GM12865 (cell line): ENCODE measurements at regions not wholly inside any gene's neighbourhood (a gene's known extent, or its start where the extent isn't known, plus 50 kb on each side); places are given as distances from the start of the nearest gene placed in this dataset.

Experiments
- DNase-seq: peaks from one replicate; pipeline ENCODE4 v3.0.0; 2010; ENCODE audit warnings: low read depth
- H3K4me3 ChIP-seq: 2 replicates; pipeline ENCODE4 v1.5.1; 2011; ENCODE audit warnings: mild to moderate bottlenecking, low read depth, low read length, control low read depth
- TF ChIP-seq, protein P1 (sequence below): IDR thresholded peaks from 2 replicates; pipeline ENCODE4 v1.5.1; 2011; ENCODE audit warnings: low read length, control low read depth, low read depth, inconsistent platforms; ENCODE audit not compliant: insufficient read depth; ENCODE audit errors: missing control alignments

GRCh38 chrX:39886282-39886681 lies 211.5 kb downstream of the BCOR start:
- TF ChIP-seq, protein P1, sequence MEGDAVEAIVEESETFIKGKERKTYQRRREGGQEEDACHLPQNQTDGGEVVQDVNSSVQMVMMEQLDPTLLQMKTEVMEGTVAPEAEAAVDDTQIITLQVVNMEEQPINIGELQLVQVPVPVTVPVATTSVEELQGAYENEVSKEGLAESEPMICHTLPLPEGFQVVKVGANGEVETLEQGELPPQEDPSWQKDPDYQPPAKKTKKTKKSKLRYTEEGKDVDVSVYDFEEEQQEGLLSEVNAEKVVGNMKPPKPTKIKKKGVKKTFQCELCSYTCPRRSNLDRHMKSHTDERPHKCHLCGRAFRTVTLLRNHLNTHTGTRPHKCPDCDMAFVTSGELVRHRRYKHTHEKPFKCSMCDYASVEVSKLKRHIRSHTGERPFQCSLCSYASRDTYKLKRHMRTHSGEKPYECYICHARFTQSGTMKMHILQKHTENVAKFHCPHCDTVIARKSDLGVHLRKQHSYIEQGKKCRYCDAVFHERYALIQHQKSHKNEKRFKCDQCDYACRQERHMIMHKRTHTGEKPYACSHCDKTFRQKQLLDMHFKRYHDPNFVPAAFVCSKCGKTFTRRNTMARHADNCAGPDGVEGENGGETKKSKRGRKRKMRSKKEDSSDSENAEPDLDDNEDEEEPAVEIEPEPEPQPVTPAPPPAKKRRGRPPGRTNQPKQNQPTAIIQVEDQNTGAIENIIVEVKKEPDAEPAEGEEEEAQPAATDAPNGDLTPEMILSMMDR, result no peak
- DNase-seq, result no peak
- no peak overlapping the region for H3K4me3 ChIP-seq

- no peak for DNase-seq
- TF ChIP-seq, protein P1, result no peak
- H3K4me3 ChIP-seq, result no peak overlapping the region
Observed at GRCh38 chrX:39888730-39889129, 209.0 kb downstream of the BCOR start.

GRCh38 chrX:39889704-39890103 lies 208.1 kb downstream of the BCOR start:
- TF ChIP-seq, protein P1, result no peak
- H3K4me3 ChIP-seq, result no peak overlapping the region
- no peak for DNase-seq

DNA sequence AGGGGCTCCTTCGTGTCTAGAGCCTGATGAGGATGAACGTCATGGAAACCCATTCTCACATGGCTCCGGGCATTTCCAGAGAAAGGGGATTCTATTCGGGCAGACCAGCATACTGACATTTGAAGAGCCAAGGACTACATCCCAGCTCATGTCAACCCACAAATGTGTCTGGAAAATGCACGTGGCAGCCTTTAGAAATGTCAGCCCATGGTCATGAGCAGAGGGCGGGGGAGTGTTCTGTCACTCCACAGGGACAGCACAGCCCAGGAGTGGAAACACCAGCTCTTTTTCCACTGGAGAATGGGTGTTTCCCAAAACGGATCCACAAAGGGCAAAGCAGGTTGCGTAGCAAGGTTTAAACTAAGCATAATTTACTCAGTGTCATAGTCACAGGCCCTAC lies 207.0 kb downstream of the BCOR start:
- H3K4me3 ChIP-seq, result no peak overlapping the region
- DNase-seq, result no peak
- TF ChIP-seq, protein P1, result no peak

DNA sequence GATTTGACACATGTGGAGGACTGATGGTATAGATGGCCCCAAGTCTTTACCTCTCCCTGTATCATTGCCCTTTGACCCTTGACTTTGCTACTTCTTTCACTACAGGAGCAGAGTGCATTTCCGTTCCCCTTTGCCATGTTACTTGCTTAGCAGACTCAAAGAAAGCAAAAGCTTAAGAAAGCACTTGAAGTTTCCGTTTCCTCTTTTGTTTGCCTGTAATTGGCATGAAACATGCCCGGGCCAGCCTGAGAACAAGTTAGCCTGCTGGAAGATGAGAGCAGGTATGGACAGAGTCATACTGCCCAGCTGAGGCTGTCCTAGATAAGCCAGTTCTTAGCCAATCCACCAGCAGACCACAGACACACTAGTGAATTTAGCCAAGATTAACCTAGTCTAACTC lies 206.0 kb downstream of the BCOR start:
- DNase-seq, result peak; percentile 72
- TF ChIP-seq, protein P1, result no peak
- no peak overlapping the region for H3K4me3 ChIP-seq

- TF ChIP-seq, protein P1, result no peak
- H3K4me3 ChIP-seq, result no peak overlapping the region
- peak; percentile 68 for DNase-seq
Observed at GRCh38 chrX:39893417-39894338, 204.1 kb downstream of the BCOR start.
